Ramos (cell line): ENCODE measurements at regions not wholly inside any gene's neighbourhood (a gene's known extent, or its start where the extent isn't known, plus 50 kb on each side); places are given as distances from the start of the nearest gene placed in this dataset.

Experiments
- in situ Hi-C: fragments of 300-500 bp; cut with MboI; formaldehyde crosslinking; loops from one replicate; pipeline ENCODE4 v1.14.3; 2022; ENCODE audit warnings: low sequenced_read_pairs; ENCODE audit not compliant: unreplicated experiment

DNA sequence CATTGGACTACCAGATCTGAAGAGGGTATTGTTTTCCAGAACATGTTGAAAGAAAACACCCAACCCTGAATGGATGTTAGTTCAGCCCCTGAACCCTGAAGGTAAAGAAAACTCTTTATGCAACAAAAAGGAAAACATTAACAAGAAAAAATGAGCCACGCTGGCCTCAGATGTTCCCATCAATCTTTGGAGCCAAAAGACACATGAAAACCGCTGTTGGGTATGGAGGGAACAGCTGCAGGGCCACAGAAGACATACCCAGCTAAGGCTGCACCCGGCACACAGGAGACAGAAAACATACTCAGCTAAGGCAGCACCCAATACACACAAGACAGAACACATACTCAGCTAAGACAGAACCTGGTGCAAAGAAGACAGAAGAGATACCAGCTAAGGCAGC is 51.3 kb upstream of the GALNT9 start:
- in situ Hi-C loops = no loop called here

DNA sequence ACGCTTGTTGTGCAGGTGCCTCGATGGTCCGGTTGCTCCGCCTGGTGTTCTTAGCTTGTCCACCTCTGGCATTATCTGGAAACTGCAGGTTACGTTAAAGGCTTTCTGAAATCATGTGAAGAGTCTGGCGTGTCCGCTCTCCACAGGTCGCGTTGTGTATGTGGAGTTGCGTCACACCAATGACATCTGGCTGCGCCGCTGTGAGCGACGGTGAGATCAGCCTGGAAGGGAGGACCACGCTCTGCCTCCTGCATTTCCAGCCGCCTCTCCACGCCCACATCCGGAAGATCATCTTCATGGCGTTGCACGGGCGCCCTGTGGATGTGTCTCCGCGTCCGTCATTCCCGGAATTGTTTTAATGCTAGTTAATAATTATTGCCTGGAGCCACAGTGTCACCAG is 50.6 kb upstream of the GALNT9 start:
- in situ Hi-C loops = no loop called here

GRCh38 chr12:132379576-132379975 is 50.2 kb upstream of the GALNT9 start:
- in situ Hi-C loops = no loop called here
